ENCODE measurements at regions not wholly inside any gene's neighbourhood (a gene's known extent, or its start where the extent isn't known, plus 50 kb on each side); places are given as distances from the start of the nearest gene placed in this dataset.

DNA sequence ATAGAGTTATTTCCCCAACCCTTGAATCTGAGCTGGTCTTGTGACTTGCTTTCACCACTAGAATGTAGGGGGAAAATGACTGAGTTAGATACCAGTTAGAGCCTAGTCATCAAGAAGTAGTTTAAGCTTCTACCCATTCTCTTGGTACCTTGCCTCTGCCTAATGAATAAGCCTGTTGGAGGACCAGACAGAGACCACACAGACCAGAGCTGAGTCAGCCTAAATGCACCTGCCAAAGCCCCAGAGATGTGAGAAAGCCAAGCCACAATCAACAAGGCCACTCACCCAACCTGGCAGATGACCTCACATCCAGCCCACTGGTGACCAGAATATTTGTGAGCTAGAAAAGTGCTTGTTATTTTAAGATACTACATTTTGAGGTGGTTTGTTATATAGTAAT lies 85.2 kb upstream of the DCLK2 start:
- TF ChIP-seq, protein P1, sequence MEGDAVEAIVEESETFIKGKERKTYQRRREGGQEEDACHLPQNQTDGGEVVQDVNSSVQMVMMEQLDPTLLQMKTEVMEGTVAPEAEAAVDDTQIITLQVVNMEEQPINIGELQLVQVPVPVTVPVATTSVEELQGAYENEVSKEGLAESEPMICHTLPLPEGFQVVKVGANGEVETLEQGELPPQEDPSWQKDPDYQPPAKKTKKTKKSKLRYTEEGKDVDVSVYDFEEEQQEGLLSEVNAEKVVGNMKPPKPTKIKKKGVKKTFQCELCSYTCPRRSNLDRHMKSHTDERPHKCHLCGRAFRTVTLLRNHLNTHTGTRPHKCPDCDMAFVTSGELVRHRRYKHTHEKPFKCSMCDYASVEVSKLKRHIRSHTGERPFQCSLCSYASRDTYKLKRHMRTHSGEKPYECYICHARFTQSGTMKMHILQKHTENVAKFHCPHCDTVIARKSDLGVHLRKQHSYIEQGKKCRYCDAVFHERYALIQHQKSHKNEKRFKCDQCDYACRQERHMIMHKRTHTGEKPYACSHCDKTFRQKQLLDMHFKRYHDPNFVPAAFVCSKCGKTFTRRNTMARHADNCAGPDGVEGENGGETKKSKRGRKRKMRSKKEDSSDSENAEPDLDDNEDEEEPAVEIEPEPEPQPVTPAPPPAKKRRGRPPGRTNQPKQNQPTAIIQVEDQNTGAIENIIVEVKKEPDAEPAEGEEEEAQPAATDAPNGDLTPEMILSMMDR (conservative IDR thresholded peaks at IDR 0.05), result no peak
- TF ChIP-seq EZH2 (IDR thresholded peaks at IDR 0.05; ENCODE audit: low read depth), result no peak
